ENCODE measurements at regions not wholly inside any gene's neighbourhood (a gene's known extent, or its start where the extent isn't known, plus 50 kb on each side); places are given as distances from the start of the nearest gene placed in this dataset.
A peak's percentile ranks its signal among the peaks of the same experiment; 100 is the strongest.

DNA sequence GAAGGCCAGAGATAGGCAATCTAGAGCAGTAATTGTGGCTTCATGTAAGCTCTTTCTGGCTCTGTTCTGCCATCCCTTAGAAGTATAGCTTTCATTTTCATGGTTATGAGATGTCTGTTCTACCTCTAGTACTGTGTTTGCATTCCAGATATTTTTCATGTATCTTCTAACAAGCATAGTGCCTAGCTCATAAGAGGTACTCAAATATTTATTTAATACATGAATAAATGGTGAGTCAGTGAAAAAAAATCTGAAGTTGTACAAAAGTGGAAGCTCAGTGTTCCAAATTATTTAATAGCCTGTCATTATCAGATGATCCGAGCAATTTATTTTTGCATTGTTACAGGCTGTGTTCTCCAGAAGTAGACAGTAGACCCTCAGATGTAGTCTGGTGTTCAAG is 64.3 kb downstream of the OXSM start:
- TF ChIP-seq, protein P1, sequence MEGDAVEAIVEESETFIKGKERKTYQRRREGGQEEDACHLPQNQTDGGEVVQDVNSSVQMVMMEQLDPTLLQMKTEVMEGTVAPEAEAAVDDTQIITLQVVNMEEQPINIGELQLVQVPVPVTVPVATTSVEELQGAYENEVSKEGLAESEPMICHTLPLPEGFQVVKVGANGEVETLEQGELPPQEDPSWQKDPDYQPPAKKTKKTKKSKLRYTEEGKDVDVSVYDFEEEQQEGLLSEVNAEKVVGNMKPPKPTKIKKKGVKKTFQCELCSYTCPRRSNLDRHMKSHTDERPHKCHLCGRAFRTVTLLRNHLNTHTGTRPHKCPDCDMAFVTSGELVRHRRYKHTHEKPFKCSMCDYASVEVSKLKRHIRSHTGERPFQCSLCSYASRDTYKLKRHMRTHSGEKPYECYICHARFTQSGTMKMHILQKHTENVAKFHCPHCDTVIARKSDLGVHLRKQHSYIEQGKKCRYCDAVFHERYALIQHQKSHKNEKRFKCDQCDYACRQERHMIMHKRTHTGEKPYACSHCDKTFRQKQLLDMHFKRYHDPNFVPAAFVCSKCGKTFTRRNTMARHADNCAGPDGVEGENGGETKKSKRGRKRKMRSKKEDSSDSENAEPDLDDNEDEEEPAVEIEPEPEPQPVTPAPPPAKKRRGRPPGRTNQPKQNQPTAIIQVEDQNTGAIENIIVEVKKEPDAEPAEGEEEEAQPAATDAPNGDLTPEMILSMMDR (IDR thresholded peaks at IDR 0.05): no peak
- TF ChIP-seq POLR2A (IDR thresholded peaks at IDR 0.05): no peak
- WGBS, 2 donors: 43 to 52% methylated on average over 1 of the region's 1 CpG
- Histone ChIP-seq H3K27ac (no peak overlapping the region), H3K36me3 (ENCODE audit: low read depth, missing control alignments) (no peaks in the 10 kb centered on the region), H3K9me3 (no peaks in the 10 kb centered on the region), H3K4me1 (no peaks in the 10 kb centered on the region), H3K4me3 (no peak overlapping the region), H3K27me3 (no peaks in the 10 kb centered on the region)
- no peak for DNase-seq
- intact Hi-C loops (cut with DNase I; ENCODE audit: low total_unique reads): no loop called here

DNA sequence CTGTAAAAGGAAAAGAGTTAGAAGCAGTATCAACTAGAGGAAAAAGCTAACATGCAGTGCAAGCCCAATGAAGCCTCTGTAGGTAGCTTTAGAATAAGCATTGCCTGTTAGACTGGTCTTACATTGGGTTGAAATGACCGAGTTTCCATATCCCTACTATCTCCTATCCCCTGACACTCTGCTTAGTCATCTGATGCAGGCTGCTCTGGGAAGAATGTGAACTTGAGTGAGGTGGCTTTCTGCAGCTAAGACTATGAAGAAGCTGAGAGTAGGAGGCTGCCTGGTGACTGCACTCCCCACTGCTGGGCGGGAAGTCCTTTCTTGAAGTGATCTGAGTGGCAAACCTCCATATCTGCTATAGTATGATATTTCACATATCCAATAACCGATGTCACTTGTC is 64.7 kb downstream of the OXSM start:
- Histone ChIP-seq H3K4me3 (no peak overlapping the region), H3K4me1 (no peaks in the 10 kb centered on the region), H3K36me3 (ENCODE audit: low read depth, missing control alignments) (no peaks in the 10 kb centered on the region), H3K27ac (no peak overlapping the region), H3K27me3 (no peaks in the 10 kb centered on the region), H3K9me3 (no peaks in the 10 kb centered on the region)
- no peak for TF ChIP-seq POLR2A (IDR thresholded peaks at IDR 0.05)
- TF ChIP-seq, protein P1 (IDR thresholded peaks at IDR 0.05): no peak
- WGBS, 2 donors: 62% methylated on average over 3 of the region's 3 CpGs
- DNase-seq: no peak
- intact Hi-C loops (cut with DNase I; ENCODE audit: low total_unique reads): no loop called here

DNA sequence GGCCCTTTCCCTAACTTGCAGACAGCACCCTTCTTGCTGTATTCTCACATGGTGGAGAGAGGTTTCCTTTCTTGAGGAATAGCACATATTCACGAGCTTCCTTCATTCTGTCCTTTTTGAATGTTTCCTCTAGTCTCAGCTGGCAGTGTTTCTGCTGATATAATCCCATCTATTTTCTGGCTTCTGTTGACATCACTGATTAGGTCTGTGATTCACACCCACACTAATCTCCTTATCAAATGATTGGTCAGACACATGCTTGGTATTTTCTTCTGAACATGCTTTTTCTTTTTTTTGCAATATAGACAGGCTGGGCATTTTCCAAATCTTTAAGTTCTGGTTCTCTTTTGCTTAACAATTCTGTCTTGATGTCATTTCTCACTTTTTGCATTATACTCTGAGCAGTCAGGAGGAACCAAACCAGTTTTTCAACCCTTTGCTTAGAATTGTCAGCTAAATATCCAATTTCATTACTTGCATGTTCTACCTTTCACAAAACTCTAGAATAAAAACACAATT is 65.4 kb downstream of the OXSM start:
- WGBS, 2 donors: 43 to 54% methylated on average over 1 of the region's 1 CpG
- intact Hi-C loops (cut with DNase I; ENCODE audit: low total_unique reads): no loop called here

GRCh38 chr3:25856902-25857518 is 67.1 kb downstream of the OXSM start:
- Histone ChIP-seq H3K36me3 (ENCODE audit: low read depth, missing control alignments) (no peaks in the 10 kb centered on the region), H3K4me3 (no peak overlapping the region), H3K27ac (no peak overlapping the region), H3K9me3 (no peaks in the 10 kb centered on the region), H3K27me3 (no peaks in the 10 kb centered on the region), H3K4me1 (no peaks in the 10 kb centered on the region)
- no peak for DNase-seq
- intact Hi-C loops (cut with DNase I; ENCODE audit: low total_unique reads): no loop called here
- WGBS, 2 donors: 55 to 63% methylated on average over 3 of the region's 3 CpGs
- TF ChIP-seq, protein P1 (IDR thresholded peaks at IDR 0.05): peak in 2 of 3 experiments; percentile 44 to 49
- no peak for TF ChIP-seq POLR2A (IDR thresholded peaks at IDR 0.05)

More for the DNA sequence above, 65.4 kb downstream of the OXSM start:
- Histone ChIP-seq H3K36me3 (ENCODE audit: low read depth, missing control alignments) (no peaks in the 10 kb centered on the region), H3K4me3 (no peak overlapping the region), H3K27me3 (no peaks in the 10 kb centered on the region), H3K9me3 (no peaks in the 10 kb centered on the region), H3K27ac (no peak overlapping the region), H3K4me1 (no peaks in the 10 kb centered on the region)
- TF ChIP-seq POLR2A (IDR thresholded peaks at IDR 0.05): no peak
- TF ChIP-seq, protein P1 (IDR thresholded peaks at IDR 0.05): no peak
- no peak for DNase-seq

- no peak overlapping the region for H3K27ac ChIP-seq
- no peaks in the 10 kb centered on the region for H3K36me3 ChIP-seq (ENCODE audit: low read depth, missing control alignments)
- H3K9me3 ChIP-seq: no peaks in the 10 kb centered on the region
- 92 to 100% methylated on average over 1 of the region's 1 CpG for WGBS, 2 donors
- H3K27me3 ChIP-seq: no peaks in the 10 kb centered on the region
- no peak overlapping the region for H3K4me3 ChIP-seq
- no peak for DNase-seq
- TF ChIP-seq POLR2A (IDR thresholded peaks at IDR 0.05): no peak
- TF ChIP-seq, protein P1 (IDR thresholded peaks at IDR 0.05): no peak
- intact Hi-C loops (cut with DNase I; ENCODE audit: low total_unique reads): no loop called here
- no peaks in the 10 kb centered on the region for H3K4me1 ChIP-seq
Measured at GRCh38 chr3:25861566-25861965, 71.7 kb downstream of the OXSM start.

Measured in testis (tissue), 2 donors.